H1 (cell line): ENCODE measurements at regions not wholly inside any gene's neighbourhood (a gene's known extent, or its start where the extent isn't known, plus 50 kb on each side); places are given as distances from the start of the nearest gene placed in this dataset.

Experiments
- ASH2L ChIP-seq: fragments of 200-600, 300-600 bp; sonication (generic); IDR thresholded peaks from one replicate; pipeline ENCODE4 v1.7.1; 2017; ENCODE audit warnings: low read length
- BACH1 ChIP-seq: IDR thresholded peaks from 2 replicates; pipeline ENCODE4 v1.6.1; 2012; ENCODE audit warnings: low read length, improper control_type of control experiment
- CBX5 ChIP-seq: fragments of 300-800, 300-1000 bp; sonication (generic); IDR thresholded peaks from 2 replicates; pipeline ENCODE4 v1.7.1; 2016; ENCODE audit warnings: antibody characterized with exemption, low read length, low read depth
- CHD7 ChIP-seq: fragments of 300-600 bp; sonication (generic); IDR thresholded peaks from 2 replicates; pipeline ENCODE4 v1.7.1; 2012; ENCODE audit warnings: low read length, moderate library complexity, mild to moderate bottlenecking, inconsistent platforms; ENCODE audit not compliant: insufficient replicate concordance
- GTF2F1 ChIP-seq: IDR thresholded peaks from 2 replicates; pipeline ENCODE4 v1.6.1; 2012; ENCODE audit warnings: low read depth, low read length, improper control_type of control experiment, borderline replicate concordance
- HDAC6 ChIP-seq: IDR thresholded peaks from one replicate; pipeline ENCODE4 v1.7.1; 2012; ENCODE audit warnings: low read depth, mild to moderate bottlenecking, inconsistent platforms, low read length, moderate library complexity
- JUN ChIP-seq: IDR thresholded peaks from 2 replicates; pipeline ENCODE4 v1.6.1; 2011; ENCODE audit warnings: low read depth, mild to moderate bottlenecking, improper control_type of control experiment, low read length
- SIRT6 ChIP-seq: IDR thresholded peaks from one replicate; pipeline ENCODE4 v1.7.1; 2012; ENCODE audit warnings: low read length, inconsistent platforms
- SIX5 ChIP-seq: IDR thresholded peaks from 2 replicates; pipeline ENCODE4 v1.6.1; 2011; ENCODE audit warnings: mild to moderate bottlenecking, low read depth, low read length
- TAF1 ChIP-seq: IDR thresholded peaks from 2 replicates; pipeline ENCODE4 v1.6.1; 2011; ENCODE audit warnings: mild to moderate bottlenecking, low read depth, low read length

- TF ChIP-seq GTF2F1, result no peak
- no peak for TF ChIP-seq SIX5
- TF ChIP-seq SIRT6, result no peak
- no peak for TF ChIP-seq BACH1
- TF ChIP-seq CHD7, result no peak
- no peak for TF ChIP-seq HDAC6
- no peak for TF ChIP-seq TAF1
- no peak for TF ChIP-seq JUN
- TF ChIP-seq ASH2L, result no peak
- TF ChIP-seq CBX5, result no peak
- TF ChIP-seq, all 59 proteins: peak for 0
Observed at GRCh38 chr11:115590254-115590653, 86.0 kb upstream of the CADM1 start (continued).
